ENCODE measurements at regions not wholly inside any gene's neighbourhood (a gene's known extent, or its start where the extent isn't known, plus 50 kb on each side); places are given as distances from the start of the nearest gene placed in this dataset.

DNA sequence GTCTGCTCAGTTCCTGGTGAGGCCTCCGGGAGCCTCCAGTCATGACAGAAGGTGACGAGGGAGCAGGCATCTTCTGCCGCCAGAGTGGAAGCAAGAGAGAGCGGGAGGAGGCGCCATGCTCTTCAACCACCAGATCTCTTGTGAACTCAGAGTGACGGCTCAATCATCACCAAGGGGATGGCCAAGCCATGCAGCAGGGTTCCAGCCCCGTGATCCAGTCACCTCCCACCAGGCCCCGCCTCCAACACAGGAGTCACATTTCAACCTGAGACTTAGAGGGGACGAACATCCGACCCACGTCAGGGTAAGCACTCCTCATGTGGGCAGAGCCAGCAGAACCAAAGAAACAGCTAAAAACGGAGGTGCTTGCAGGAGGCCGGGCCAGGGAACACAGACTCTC lies 1470.5 kb downstream of the BRD1 start:
- no peak for TF ChIP-seq EZH2 (IDR thresholded peaks at IDR 0.05)
- TF ChIP-seq, protein P1, sequence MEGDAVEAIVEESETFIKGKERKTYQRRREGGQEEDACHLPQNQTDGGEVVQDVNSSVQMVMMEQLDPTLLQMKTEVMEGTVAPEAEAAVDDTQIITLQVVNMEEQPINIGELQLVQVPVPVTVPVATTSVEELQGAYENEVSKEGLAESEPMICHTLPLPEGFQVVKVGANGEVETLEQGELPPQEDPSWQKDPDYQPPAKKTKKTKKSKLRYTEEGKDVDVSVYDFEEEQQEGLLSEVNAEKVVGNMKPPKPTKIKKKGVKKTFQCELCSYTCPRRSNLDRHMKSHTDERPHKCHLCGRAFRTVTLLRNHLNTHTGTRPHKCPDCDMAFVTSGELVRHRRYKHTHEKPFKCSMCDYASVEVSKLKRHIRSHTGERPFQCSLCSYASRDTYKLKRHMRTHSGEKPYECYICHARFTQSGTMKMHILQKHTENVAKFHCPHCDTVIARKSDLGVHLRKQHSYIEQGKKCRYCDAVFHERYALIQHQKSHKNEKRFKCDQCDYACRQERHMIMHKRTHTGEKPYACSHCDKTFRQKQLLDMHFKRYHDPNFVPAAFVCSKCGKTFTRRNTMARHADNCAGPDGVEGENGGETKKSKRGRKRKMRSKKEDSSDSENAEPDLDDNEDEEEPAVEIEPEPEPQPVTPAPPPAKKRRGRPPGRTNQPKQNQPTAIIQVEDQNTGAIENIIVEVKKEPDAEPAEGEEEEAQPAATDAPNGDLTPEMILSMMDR (IDR thresholded peaks at IDR 0.05 in 2 of 3, conservative IDR thresholded peaks at IDR 0.05 in 1 of 3; ENCODE audit: borderline replicate concordance in 1 of 3, insufficient read depth in 1 of 3, low read depth in 2 of 3, low read length in 2 of 3) = no peak
- TF ChIP-seq, protein P2, sequence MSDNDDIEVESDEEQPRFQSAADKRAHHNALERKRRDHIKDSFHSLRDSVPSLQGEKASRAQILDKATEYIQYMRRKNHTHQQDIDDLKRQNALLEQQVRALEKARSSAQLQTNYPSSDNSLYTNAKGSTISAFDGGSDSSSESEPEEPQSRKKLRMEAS (IDR thresholded peaks at IDR 0.05) = no peak
- no peak for TF ChIP-seq YY1 (IDR thresholded peaks at IDR 0.05; ENCODE audit: extremely low read depth, insufficient replicate concordance, low read depth, low read length)
- no peak for TF ChIP-seq RAD21 (IDR thresholded peaks at IDR 0.05; ENCODE audit: low read depth)
- no peak for TF ChIP-seq POLR2A (IDR thresholded peaks at IDR 0.05; ENCODE audit: borderline replicate concordance, extremely low read depth, insufficient read depth, insufficient read length)
- TF ChIP-seq, protein P3, sequence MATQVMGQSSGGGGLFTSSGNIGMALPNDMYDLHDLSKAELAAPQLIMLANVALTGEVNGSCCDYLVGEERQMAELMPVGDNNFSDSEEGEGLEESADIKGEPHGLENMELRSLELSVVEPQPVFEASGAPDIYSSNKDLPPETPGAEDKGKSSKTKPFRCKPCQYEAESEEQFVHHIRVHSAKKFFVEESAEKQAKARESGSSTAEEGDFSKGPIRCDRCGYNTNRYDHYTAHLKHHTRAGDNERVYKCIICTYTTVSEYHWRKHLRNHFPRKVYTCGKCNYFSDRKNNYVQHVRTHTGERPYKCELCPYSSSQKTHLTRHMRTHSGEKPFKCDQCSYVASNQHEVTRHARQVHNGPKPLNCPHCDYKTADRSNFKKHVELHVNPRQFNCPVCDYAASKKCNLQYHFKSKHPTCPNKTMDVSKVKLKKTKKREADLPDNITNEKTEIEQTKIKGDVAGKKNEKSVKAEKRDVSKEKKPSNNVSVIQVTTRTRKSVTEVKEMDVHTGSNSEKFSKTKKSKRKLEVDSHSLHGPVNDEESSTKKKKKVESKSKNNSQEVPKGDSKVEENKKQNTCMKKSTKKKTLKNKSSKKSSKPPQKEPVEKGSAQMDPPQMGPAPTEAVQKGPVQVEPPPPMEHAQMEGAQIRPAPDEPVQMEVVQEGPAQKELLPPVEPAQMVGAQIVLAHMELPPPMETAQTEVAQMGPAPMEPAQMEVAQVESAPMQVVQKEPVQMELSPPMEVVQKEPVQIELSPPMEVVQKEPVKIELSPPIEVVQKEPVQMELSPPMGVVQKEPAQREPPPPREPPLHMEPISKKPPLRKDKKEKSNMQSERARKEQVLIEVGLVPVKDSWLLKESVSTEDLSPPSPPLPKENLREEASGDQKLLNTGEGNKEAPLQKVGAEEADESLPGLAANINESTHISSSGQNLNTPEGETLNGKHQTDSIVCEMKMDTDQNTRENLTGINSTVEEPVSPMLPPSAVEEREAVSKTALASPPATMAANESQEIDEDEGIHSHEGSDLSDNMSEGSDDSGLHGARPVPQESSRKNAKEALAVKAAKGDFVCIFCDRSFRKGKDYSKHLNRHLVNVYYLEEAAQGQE (IDR thresholded peaks at IDR 0.05; ENCODE audit: low read depth) = no peak
- TF ChIP-seq CEBPB (IDR thresholded peaks at IDR 0.05; ENCODE audit: low read depth) = no peak
- no peak for TF ChIP-seq SP1 (IDR thresholded peaks at IDR 0.05; ENCODE audit: low read depth)
- no peak for TF ChIP-seq CBX3 (IDR thresholded peaks at IDR 0.05; ENCODE audit: low read depth)
